ENCODE measurements at regions not wholly inside any gene's neighbourhood (a gene's known extent, or its start where the extent isn't known, plus 50 kb on each side); places are given as distances from the start of the nearest gene placed in this dataset.

GRCh38 chr2:220072669-220073220 is 445.3 kb downstream of the SLC4A3 start:
- TF ChIP-seq POLR2AphosphoS5 (IDR thresholded peaks at IDR 0.05) (no peak), CTCF (IDR thresholded peaks at IDR 0.05) (no peak)

All from breast epithelium (tissue), 3 donors.